Gastroesophageal sphincter (tissue), 3 donors: ENCODE measurements at regions not wholly inside any gene's neighbourhood (a gene's known extent, or its start where the extent isn't known, plus 50 kb on each side); places are given as distances from the start of the nearest gene placed in this dataset.

ENCODE experiments used
- CTCF ChIP-seq, 4 experiments: fragments of 200-600 bp in 2 of 4; fragments of 450-650 bp in 2 of 4; sonication (generic) in 1 of 4; IDR thresholded peaks; one replicate each; pipeline ENCODE4 v1.5.1; 2017 to 2019; ENCODE audit warnings: antibody characterized with exemption in 4 of 4, mild to moderate bottlenecking in 2 of 4, moderate library complexity in 2 of 4
- POLR2A ChIP-seq, 2 donors: fragments of 450-650 bp; IDR thresholded peaks; one replicate each; pipeline ENCODE4 v1.6.1; 2017; ENCODE audit warnings: antibody characterized with exemption in 2 of 2, mild to moderate bottlenecking in 2 of 2, moderate library complexity in 1 of 2
- POLR2AphosphoS5 ChIP-seq: sonication (generic); formaldehyde crosslinking; IDR thresholded peaks from one replicate; pipeline ENCODE4 v1.6.1; 2017; ENCODE audit warnings: antibody characterized with exemption

DNA sequence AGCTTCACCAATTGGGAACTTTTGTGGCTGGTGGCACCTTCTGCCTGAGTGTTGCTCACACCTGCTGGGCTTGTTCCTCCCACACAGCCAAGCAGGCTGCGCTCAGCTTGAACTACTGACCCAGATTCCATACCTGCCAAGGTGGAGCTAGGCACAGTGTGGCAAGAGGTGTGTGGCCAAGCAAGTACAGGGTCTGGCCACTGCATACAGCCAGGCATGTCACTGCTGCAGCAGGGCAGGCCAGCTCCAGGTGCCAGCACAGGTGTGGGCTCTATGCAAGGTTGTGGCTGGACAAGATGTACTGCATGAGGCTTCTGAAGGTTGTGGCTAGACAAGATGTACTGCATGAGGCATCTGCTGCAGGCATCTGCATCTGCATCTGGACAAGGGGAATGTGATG, 1254.8 kb downstream of the AMY1C start:
- no peak for TF ChIP-seq CTCF (IDR thresholded peaks at IDR 0.05)
- no peak for TF ChIP-seq POLR2AphosphoS5
- TF ChIP-seq POLR2A (IDR thresholded peaks at IDR 0.05) = no peak
